Bronchial epithelial cell (primary cell): ENCODE measurements at regions not wholly inside any gene's neighbourhood (a gene's known extent, or its start where the extent isn't known, plus 50 kb on each side); places are given as distances from the start of the nearest gene placed in this dataset.

Experiments used
- DNase-seq: peaks from one replicate; pipeline ENCODE4 v3.0.0-alpha.2; 2010; ENCODE audit warnings: low read depth
- FAIRE-seq: peaks from 2 replicates; lab custom pipeline; 2011; peaks lifted over from hg19 to GRCh38; lab: Jason Lieb, UNC
- H3K27me3 ChIP-seq: 2 replicates; pipeline ENCODE4 v1.5.1; 2011; ENCODE audit warnings: low read length; ENCODE audit not compliant: control insufficient read depth, insufficient read depth
- H3K36me3 ChIP-seq: 2 replicates; pipeline ENCODE4 v1.5.1; 2011; ENCODE audit warnings: low read length; ENCODE audit not compliant: control insufficient read depth, insufficient read depth
- H3K4me3 ChIP-seq: 2 replicates; pipeline ENCODE4 v1.5.1; 2011; ENCODE audit warnings: mild to moderate bottlenecking, low read depth, low read length, control low read depth
- TF ChIP-seq, protein P1 (sequence below): IDR thresholded peaks from 2 replicates; pipeline ENCODE4 v1.5.1; 2011; ENCODE audit warnings: mild to moderate bottlenecking, moderate library complexity, low read length, control low read depth, inconsistent platforms; ENCODE audit not compliant: insufficient read depth, severe bottlenecking

- no peak for DNase-seq
- TF ChIP-seq, protein P1, sequence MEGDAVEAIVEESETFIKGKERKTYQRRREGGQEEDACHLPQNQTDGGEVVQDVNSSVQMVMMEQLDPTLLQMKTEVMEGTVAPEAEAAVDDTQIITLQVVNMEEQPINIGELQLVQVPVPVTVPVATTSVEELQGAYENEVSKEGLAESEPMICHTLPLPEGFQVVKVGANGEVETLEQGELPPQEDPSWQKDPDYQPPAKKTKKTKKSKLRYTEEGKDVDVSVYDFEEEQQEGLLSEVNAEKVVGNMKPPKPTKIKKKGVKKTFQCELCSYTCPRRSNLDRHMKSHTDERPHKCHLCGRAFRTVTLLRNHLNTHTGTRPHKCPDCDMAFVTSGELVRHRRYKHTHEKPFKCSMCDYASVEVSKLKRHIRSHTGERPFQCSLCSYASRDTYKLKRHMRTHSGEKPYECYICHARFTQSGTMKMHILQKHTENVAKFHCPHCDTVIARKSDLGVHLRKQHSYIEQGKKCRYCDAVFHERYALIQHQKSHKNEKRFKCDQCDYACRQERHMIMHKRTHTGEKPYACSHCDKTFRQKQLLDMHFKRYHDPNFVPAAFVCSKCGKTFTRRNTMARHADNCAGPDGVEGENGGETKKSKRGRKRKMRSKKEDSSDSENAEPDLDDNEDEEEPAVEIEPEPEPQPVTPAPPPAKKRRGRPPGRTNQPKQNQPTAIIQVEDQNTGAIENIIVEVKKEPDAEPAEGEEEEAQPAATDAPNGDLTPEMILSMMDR: no peak
- Histone ChIP-seq H3K27me3 (no peaks in the 10 kb centered on the region), H3K4me3 (no peak overlapping the region), H3K36me3 (no peaks in the 10 kb centered on the region)
- FAIRE-seq: no peak
Observed at GRCh38 chr2:225226441-225226840, 173.1 kb upstream of the NYAP2 start.

- no peaks in the 10 kb centered on the region for H3K36me3 ChIP-seq
- no peak overlapping the region for H3K4me3 ChIP-seq
- no peaks in the 10 kb centered on the region for H3K27me3 ChIP-seq
- DNase-seq (no peak), FAIRE-seq (no peak)
- TF ChIP-seq, protein P1: no peak
Observed at GRCh38 chr2:225223301-225223700, 176.2 kb upstream of the NYAP2 start.

DNA sequence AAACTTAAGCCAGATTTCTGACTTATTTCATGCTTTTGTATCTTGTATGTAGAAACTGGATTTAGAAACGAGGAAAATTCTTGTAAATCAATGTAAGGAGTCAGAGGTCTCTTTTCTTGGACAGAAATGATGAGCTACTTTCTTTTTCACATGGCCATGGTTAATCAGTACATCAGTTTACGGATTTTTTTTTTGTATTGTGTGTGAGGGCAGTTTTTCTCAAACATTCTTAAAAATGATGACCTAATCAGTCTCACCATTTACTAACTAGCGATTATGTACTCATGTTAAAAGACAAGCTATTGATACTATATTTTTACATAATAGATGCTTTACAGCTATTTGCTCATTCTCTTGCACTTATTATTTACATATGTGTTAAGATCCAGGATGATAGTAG lies 165.2 kb upstream of the DOCK10 start:
- no peak overlapping the region for H3K4me3 ChIP-seq
- TF ChIP-seq, protein P1: no peak
- DNase-seq: no peak
- FAIRE-seq: no peak
- no peaks in the 10 kb centered on the region for H3K27me3 ChIP-seq
- H3K36me3 ChIP-seq: no peaks in the 10 kb centered on the region

DNA sequence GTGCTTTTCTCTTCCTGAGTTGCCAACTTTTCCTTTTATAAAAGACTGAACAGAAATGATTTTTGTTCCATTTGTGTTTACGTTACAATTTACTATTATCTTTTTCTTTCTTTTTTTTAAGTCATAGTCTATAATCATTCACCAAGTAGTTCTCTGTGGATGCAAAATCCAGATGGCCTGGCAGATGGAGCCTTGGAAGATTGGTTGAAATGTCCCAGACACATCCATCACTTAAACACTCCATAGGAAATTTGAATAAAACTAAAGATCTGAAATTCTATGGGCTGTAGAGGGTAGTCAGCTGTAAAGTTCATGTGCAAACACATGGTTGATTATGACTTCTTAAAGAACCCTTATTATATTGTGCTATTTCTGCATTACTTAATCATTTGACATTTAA lies 164.8 kb upstream of the DOCK10 start:
- Histone ChIP-seq H3K36me3 (no peaks in the 10 kb centered on the region), H3K4me3 (no peak overlapping the region), H3K27me3 (no peaks in the 10 kb centered on the region)
- TF ChIP-seq, protein P1: no peak
- DNase-seq (no peak), FAIRE-seq (no peak)

DNA sequence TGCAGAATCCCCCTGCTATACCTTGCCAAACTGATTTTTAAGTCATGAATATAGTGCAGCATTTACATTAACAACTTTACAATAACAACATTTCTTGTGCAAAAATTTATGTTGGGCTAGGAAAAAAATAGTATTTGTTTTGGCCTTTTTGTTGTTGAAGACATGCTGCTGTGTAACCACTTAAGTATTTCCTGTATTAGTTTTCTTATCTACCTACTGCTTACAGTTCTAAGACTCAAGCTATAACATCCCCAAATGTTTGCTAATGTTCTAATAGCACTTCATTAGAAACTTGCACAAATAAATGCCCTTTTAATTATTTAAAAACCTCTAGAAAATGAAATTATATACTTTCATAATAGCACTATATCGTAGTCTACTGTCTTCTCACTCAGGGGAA lies 154.3 kb upstream of the DOCK10 start:
- TF ChIP-seq, protein P1: no peak
- no peak overlapping the region for H3K4me3 ChIP-seq
- H3K36me3 ChIP-seq: no peaks in the 10 kb centered on the region
- FAIRE-seq (no peak), DNase-seq (peak; percentile 39)
- H3K27me3 ChIP-seq: no peaks in the 10 kb centered on the region

DNA sequence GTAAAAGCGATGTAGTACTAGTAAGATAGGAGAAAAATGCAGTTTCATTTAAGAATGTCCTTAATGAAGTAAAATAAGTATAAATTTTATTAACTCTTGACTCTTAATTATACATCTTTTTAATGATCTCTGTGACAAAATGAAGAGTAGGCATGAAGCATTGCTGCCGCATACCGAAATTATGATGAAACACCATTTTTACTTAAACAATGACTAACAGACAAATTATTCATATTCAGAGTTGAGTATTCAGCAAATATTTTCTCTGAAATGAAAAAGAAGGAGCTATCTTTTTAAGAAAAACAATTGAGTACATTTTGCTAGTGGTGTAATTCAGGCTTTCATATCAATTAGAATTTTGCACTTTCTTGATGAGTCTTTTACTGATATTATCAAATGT lies 150.6 kb upstream of the DOCK10 start:
- DNase-seq (peak; percentile 48), FAIRE-seq (no peak)
- Histone ChIP-seq H3K4me3 (no peak overlapping the region), H3K36me3 (no peaks in the 10 kb centered on the region), H3K27me3 (peaks cover 2% of the 10 kb centered on the region)
- TF ChIP-seq, protein P1: no peak
